Liver (tissue), 3 donors: ENCODE measurements at regions not wholly inside any gene's neighbourhood (a gene's known extent, or its start where the extent isn't known, plus 50 kb on each side); places are given as distances from the start of the nearest gene placed in this dataset.

Experiments
- FOXA2 ChIP-seq: IDR thresholded peaks from 2 replicates; pipeline ENCODE4 v1.6.1; 2016; ENCODE audit warnings: antibody characterized with exemption
- NR2F2 ChIP-seq: IDR thresholded peaks from 2 replicates; pipeline ENCODE4 v1.6.1; 2016; ENCODE audit warnings: antibody characterized with exemption
- TAF1 ChIP-seq: conservative IDR thresholded peaks from 2 replicates; pipeline ENCODE4 v1.6.1; 2016; ENCODE audit warnings: antibody characterized with exemption, mild to moderate bottlenecking
- TF ChIP-seq, protein P1 (sequence below): fragments of 150-350 bp; IDR thresholded peaks from 2 replicates; pipeline ENCODE4 v1.5.1; 2017; ENCODE audit warnings: improper control_type of control experiment, low read depth, low read length; ENCODE audit not compliant: missing input control
- TF ChIP-seq, protein P2 (sequence below): IDR thresholded peaks from 2 replicates; pipeline ENCODE4 v1.6.1; 2016; ENCODE audit warnings: antibody characterized with exemption
- donor health status: healthy.
- donor health status: healthy.

DNA sequence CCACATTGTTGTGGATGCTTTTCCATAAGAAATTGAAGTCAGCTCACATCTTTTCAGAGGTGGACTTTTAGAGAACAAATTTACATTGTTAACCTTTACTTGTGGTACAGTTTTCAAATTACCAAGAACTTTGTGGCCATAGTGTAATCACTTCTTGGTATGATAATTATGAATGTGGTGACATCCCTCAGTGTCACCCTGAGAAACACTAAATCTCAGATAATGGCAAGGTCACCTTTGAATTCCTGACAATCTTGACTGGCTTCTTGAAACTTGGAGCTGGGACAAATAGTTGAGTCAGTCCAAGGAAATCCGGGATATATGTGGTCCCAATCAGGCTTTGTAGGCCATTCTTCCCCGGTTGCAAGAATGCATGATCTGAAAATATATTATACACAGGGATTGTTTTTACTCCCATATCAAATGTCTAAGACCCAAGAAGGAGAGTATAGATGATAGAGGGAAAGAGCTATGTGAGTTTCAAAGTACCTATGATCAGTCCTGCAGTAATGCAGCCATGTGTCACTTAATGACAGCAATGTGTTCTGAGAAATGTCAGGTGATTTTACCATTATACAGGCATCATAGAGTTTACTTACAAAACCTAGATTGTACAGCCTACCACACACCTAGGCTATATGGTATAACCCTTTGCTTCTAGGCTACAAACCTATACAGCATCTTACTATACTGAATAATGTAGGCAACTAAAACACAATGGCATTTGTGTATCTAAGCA is 120.8 kb upstream of the MTHFD1L start:
- TF ChIP-seq, protein P1, sequence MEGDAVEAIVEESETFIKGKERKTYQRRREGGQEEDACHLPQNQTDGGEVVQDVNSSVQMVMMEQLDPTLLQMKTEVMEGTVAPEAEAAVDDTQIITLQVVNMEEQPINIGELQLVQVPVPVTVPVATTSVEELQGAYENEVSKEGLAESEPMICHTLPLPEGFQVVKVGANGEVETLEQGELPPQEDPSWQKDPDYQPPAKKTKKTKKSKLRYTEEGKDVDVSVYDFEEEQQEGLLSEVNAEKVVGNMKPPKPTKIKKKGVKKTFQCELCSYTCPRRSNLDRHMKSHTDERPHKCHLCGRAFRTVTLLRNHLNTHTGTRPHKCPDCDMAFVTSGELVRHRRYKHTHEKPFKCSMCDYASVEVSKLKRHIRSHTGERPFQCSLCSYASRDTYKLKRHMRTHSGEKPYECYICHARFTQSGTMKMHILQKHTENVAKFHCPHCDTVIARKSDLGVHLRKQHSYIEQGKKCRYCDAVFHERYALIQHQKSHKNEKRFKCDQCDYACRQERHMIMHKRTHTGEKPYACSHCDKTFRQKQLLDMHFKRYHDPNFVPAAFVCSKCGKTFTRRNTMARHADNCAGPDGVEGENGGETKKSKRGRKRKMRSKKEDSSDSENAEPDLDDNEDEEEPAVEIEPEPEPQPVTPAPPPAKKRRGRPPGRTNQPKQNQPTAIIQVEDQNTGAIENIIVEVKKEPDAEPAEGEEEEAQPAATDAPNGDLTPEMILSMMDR: no peak
- TF ChIP-seq, protein P2, sequence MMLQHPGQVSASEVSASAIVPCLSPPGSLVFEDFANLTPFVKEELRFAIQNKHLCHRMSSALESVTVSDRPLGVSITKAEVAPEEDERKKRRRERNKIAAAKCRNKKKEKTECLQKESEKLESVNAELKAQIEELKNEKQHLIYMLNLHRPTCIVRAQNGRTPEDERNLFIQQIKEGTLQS: no peak
- TF ChIP-seq NR2F2: no peak
- no peak for TF ChIP-seq FOXA2
- TF ChIP-seq TAF1: no peak
